ENCODE measurements at regions not wholly inside any gene's neighbourhood (a gene's known extent, or its start where the extent isn't known, plus 50 kb on each side); places are given as distances from the start of the nearest gene placed in this dataset.

- no peaks in the 10 kb centered on the region for H3K36me3 ChIP-seq (ENCODE audit: low read depth, missing control alignments)
- TF ChIP-seq, protein P1, sequence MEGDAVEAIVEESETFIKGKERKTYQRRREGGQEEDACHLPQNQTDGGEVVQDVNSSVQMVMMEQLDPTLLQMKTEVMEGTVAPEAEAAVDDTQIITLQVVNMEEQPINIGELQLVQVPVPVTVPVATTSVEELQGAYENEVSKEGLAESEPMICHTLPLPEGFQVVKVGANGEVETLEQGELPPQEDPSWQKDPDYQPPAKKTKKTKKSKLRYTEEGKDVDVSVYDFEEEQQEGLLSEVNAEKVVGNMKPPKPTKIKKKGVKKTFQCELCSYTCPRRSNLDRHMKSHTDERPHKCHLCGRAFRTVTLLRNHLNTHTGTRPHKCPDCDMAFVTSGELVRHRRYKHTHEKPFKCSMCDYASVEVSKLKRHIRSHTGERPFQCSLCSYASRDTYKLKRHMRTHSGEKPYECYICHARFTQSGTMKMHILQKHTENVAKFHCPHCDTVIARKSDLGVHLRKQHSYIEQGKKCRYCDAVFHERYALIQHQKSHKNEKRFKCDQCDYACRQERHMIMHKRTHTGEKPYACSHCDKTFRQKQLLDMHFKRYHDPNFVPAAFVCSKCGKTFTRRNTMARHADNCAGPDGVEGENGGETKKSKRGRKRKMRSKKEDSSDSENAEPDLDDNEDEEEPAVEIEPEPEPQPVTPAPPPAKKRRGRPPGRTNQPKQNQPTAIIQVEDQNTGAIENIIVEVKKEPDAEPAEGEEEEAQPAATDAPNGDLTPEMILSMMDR (IDR thresholded peaks at IDR 0.05) = no peak
- TF ChIP-seq POLR2A (IDR thresholded peaks at IDR 0.05) = no peak
These were observed 193.9 kb upstream of the DDHD1 start for GRCh38 chr14:53346988-53347387.

DNA sequence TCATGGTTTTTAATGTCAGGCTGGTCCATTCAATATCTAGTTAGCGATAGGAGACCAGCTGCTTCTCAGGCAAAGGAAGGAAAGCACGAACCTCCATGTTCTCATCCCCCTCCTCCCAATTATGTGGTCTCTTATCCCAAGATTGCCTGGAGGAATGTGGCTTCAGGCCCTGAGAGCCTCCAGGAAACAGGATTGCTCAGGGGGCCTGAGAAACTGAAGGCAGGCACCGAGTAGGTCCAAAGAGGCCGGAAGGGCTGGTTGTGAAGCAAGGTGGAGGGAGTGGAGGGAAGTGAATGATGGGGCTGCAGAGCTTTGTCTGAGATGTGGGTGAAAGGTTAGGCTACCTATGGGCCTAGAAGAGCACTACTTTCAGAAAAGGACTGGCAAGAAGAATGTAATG, 188.2 kb upstream of the DDHD1 start:
- Histone ChIP-seq H3K27ac (no peak overlapping the region), H3K36me3 (ENCODE audit: low read depth, missing control alignments) (no peaks in the 10 kb centered on the region), H3K4me3 (no peak overlapping the region), H3K4me1 (no peaks in the 10 kb centered on the region), H3K9me3 (no peaks in the 10 kb centered on the region), H3K27me3 (no peaks in the 10 kb centered on the region)
- WGBS, 2 donors = 88 to 94% methylated on average over 4 of the region's 4 CpGs
- no peak for DNase-seq
- TF ChIP-seq POLR2A (IDR thresholded peaks at IDR 0.05) = no peak
- TF ChIP-seq, protein P1 (IDR thresholded peaks at IDR 0.05) = no peak
- intact Hi-C loops (cut with DNase I; ENCODE audit: low total_unique reads) = no loop called here

More at GRCh38 chr14:53346988-53347387, 193.9 kb upstream of the DDHD1 start:
- intact Hi-C loops (cut with DNase I; ENCODE audit: low total_unique reads) = no loop called here
- Histone ChIP-seq H3K27me3 (no peaks in the 10 kb centered on the region), H3K9me3 (no peaks in the 10 kb centered on the region), H3K4me3 (no peak overlapping the region), H3K4me1 (no peaks in the 10 kb centered on the region), H3K27ac (no peak overlapping the region)
- no peak for DNase-seq
- WGBS, 2 donors = 51 to 65% methylated on average over 3 of the region's 3 CpGs

DNA sequence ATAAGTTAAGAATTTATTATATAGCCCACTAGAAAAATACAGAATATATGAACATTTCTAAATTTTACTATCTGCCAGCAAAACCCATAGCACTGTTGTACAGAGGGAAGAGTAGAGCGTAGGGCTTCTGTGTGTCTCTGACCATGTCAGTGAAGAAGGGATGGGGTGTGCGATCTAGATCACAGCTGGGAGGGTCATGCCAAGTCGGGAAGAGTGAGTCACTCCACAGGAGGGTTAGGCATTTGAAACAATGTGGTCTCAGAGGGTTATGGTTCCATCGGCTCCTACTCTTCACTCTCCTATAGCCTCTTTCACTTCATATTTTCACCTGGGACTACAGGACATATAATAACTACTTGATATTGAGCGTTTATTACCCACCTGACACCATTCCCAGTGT, 185.1 kb upstream of the DDHD1 start:
- Histone ChIP-seq H3K4me1 (no peaks in the 10 kb centered on the region), H3K27ac (no peak overlapping the region), H3K4me3 (no peak overlapping the region), H3K36me3 (ENCODE audit: low read depth, missing control alignments) (no peaks in the 10 kb centered on the region), H3K27me3 (no peaks in the 10 kb centered on the region), H3K9me3 (no peaks in the 10 kb centered on the region)
- no peak for DNase-seq
- intact Hi-C loops (cut with DNase I; ENCODE audit: low total_unique reads) = no loop called here
- no peak for TF ChIP-seq POLR2A (IDR thresholded peaks at IDR 0.05)
- TF ChIP-seq, protein P1 (IDR thresholded peaks at IDR 0.05) = no peak
- WGBS, 2 donors = 93 to 97% methylated on average over 5 of the region's 5 CpGs

DNA sequence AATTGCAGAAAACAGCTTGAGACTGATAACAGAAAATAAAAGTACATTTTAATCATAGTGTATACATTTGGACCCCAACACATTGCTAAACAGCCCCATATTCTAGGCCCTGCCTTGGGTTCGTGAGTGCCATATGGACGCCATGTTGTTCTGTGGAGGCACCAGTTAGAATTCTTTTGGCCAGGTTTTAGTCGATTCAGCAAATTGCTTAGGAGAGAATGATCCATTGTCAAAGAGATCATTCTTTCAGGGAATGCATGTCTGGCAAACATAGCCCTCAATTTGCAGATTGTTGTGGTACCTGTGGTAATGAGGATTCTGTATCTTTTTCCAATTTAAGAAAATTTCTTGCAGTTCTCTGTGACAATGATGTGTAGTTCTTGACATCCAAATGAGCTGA, 183.6 kb upstream of the DDHD1 start:
- Histone ChIP-seq H3K9me3 (no peaks in the 10 kb centered on the region), H3K36me3 (ENCODE audit: low read depth, missing control alignments) (no peaks in the 10 kb centered on the region), H3K27ac (no peak overlapping the region), H3K4me1 (no peaks in the 10 kb centered on the region), H3K27me3 (no peaks in the 10 kb centered on the region), H3K4me3 (no peak overlapping the region)
- TF ChIP-seq POLR2A (IDR thresholded peaks at IDR 0.05) = no peak
- TF ChIP-seq, protein P1 (IDR thresholded peaks at IDR 0.05) = no peak
- 95 to 97% methylated on average over 3 of the region's 3 CpGs for WGBS, 2 donors
- DNase-seq = no peak
- intact Hi-C loops (cut with DNase I; ENCODE audit: low total_unique reads) = no loop called here

GRCh38 chr14:53333809-53334208, 180.7 kb upstream of the DDHD1 start:
- TF ChIP-seq, protein P1 (IDR thresholded peaks at IDR 0.05) = no peak
- TF ChIP-seq POLR2A (IDR thresholded peaks at IDR 0.05) = no peak
- DNase-seq = no peak
- intact Hi-C loops (cut with DNase I; ENCODE audit: low total_unique reads) = no loop called here
- Histone ChIP-seq H3K4me3 (no peak overlapping the region), H3K27me3 (no peaks in the 10 kb centered on the region), H3K4me1 (no peaks in the 10 kb centered on the region), H3K36me3 (ENCODE audit: low read depth, missing control alignments) (no peaks in the 10 kb centered on the region), H3K27ac (no peak overlapping the region), H3K9me3 (no peaks in the 10 kb centered on the region)
- WGBS, 2 donors = 91 to 98% methylated on average over 2 of the region's 2 CpGs

Data from testis (tissue), 2 donors.